Activated CD8-positive, alpha-beta T cell treated with anti-CD3 and anti-CD28 coated beads for 36 hours (primary cell): ENCODE measurements at regions not wholly inside any gene's neighbourhood (a gene's known extent, or its start where the extent isn't known, plus 50 kb on each side); places are given as distances from the start of the nearest gene placed in this dataset.

ENCODE experiments used
- ATAC-seq: fragments of 200-7000 bp; cut with Tn5 transposase; one replicate; pipeline ENCODE4 v1.10.0; 2021; ENCODE audit warnings: mild to moderate bottlenecking, moderate library complexity
- CTCF ChIA-PET: fragments of 350-600 bp; sonication (Branson Sonifier 250); formaldehyde crosslinking; loops from one replicate; lab custom pipeline; 2021; ENCODE audit warnings: antibody characterized with exemption; lab: Charles Lee
- POLR2A ChIA-PET: fragments of 350-600 bp; sonication (Branson Sonifier 250); formaldehyde crosslinking; loops from one replicate; lab custom pipeline; 2021; ENCODE audit warnings: antibody characterized with exemption; lab: Charles Lee
- DNase-seq: peaks from one replicate; pipeline ENCODE4 v3.0.0-alpha.2; 2020
- H3K27ac Mint-ChIP-seq: one replicate; pipeline ENCODE4 v1.8.0; 2021; ENCODE audit warnings: mild to moderate bottlenecking, mixed read lengths
- H3K27me3 Mint-ChIP-seq: one replicate; pipeline ENCODE4 v1.8.0; 2021; ENCODE audit warnings: mixed read lengths
- H3K36me3 Mint-ChIP-seq: one replicate; pipeline ENCODE4 v1.8.0; 2021; ENCODE audit warnings: low read depth, mixed read lengths
- H3K4me1 Mint-ChIP-seq: one replicate; pipeline ENCODE4 v1.8.0; 2021; ENCODE audit warnings: low read depth, mixed read lengths
- H3K4me3 Mint-ChIP-seq: one replicate; pipeline ENCODE4 v1.8.0; 2021; ENCODE audit warnings: mild to moderate bottlenecking, moderate library complexity, mixed read lengths
- H3K9me3 Mint-ChIP-seq: one replicate; pipeline ENCODE4 v1.8.0; 2021; ENCODE audit warnings: mixed read lengths
- CTCF ChIP-seq: fragments of 200-600 bp; IDR thresholded peaks from one replicate; pipeline ENCODE4 v1.8.0; 2022; ENCODE audit warnings: antibody characterized with exemption, mild to moderate bottlenecking
- intact Hi-C: fragments of 100-400 bp; cut with micrococcal nuclease; formaldehyde crosslinking; loops from one replicate; pipeline ENCODE4 v1.10.0; 2022

GRCh38 chr11:103636232-103636631 is 400.2 kb upstream of the DDI1 start:
- DNase-seq (no peak), ATAC-seq (no peak)
- Mint-ChIP-seq H3K27me3 (no peaks in the 10 kb centered on the region), H3K4me1 (no peaks in the 10 kb centered on the region), H3K9me3 (no peaks in the 10 kb centered on the region), H3K4me3 (no peak overlapping the region), H3K36me3 (no peaks in the 10 kb centered on the region), H3K27ac (no peak overlapping the region)
- POLR2A ChIA-PET, result no interaction called here
- CTCF ChIA-PET, result no interaction called here
- intact Hi-C loops, result no loop called here
- TF ChIP-seq CTCF, result no peak

- Mint-ChIP-seq H3K27ac (no peak overlapping the region), H3K36me3 (no peaks in the 10 kb centered on the region), H3K4me1 (no peaks in the 10 kb centered on the region), H3K27me3 (no peaks in the 10 kb centered on the region), H3K9me3 (no peaks in the 10 kb centered on the region), H3K4me3 (no peak overlapping the region)
- ChIA-PET POLR2A (no interaction called here), CTCF (no interaction called here)
- intact Hi-C loops, result no loop called here
- TF ChIP-seq CTCF, result no peak
- DNase-seq, result no peak
- no peak for ATAC-seq
Observed at GRCh38 chr11:103637295-103637694, 399.1 kb upstream of the DDI1 start.

- Mint-ChIP-seq H3K36me3 (no peaks in the 10 kb centered on the region), H3K27me3 (no peaks in the 10 kb centered on the region), H3K9me3 (no peaks in the 10 kb centered on the region), H3K4me3 (no peak overlapping the region), H3K27ac (no peak overlapping the region), H3K4me1 (no peaks in the 10 kb centered on the region)
- TF ChIP-seq CTCF, result no peak
- DNase-seq, result no peak
- intact Hi-C loops, result no loop called here
- CTCF ChIA-PET, result no interaction called here
- POLR2A ChIA-PET, result no interaction called here
- ATAC-seq, result no peak
Observed at GRCh38 chr11:103637831-103638230, 398.6 kb upstream of the DDI1 start.

GRCh38 chr11:103644676-103645075 is 391.8 kb upstream of the DDI1 start:
- no peak overlapping the region for H3K27ac Mint-ChIP-seq
- no peak overlapping the region for H3K4me3 Mint-ChIP-seq
- no peaks in the 10 kb centered on the region for H3K4me1 Mint-ChIP-seq
- H3K9me3 Mint-ChIP-seq, result no peaks in the 10 kb centered on the region
- H3K36me3 Mint-ChIP-seq, result no peaks in the 10 kb centered on the region
- intact Hi-C loops, result no loop called here
- ChIA-PET POLR2A (no interaction called here), CTCF (no interaction called here)
- no peak for TF ChIP-seq CTCF
- no peaks in the 10 kb centered on the region for H3K27me3 Mint-ChIP-seq
- ATAC-seq (no peak), DNase-seq (no peak)

- TF ChIP-seq CTCF, result no peak
- no peak overlapping the region for H3K4me3 Mint-ChIP-seq
- ChIA-PET POLR2A (no interaction called here), CTCF (interaction anchor here (1.5 kb wide), 1 partner anchor 47 kb away, joined by 3 read pairs; no protein-coding TSS in a partner anchor)
- H3K27ac Mint-ChIP-seq, result no peak overlapping the region
- no peak for ATAC-seq
- intact Hi-C loops, result no loop called here
- H3K9me3 Mint-ChIP-seq, result peaks cover 4% of the 10 kb centered on the region
- no peaks in the 10 kb centered on the region for H3K36me3 Mint-ChIP-seq
- no peaks in the 10 kb centered on the region for H3K27me3 Mint-ChIP-seq
- DNase-seq, result no peak
- no peaks in the 10 kb centered on the region for H3K4me1 Mint-ChIP-seq
Observed at GRCh38 chr11:103648054-103648453, 388.4 kb upstream of the DDI1 start.
